D721Med (cell line): ENCODE measurements at regions not wholly inside any gene's neighbourhood (a gene's known extent, or its start where the extent isn't known, plus 50 kb on each side); places are given as distances from the start of the nearest gene placed in this dataset.

Experiments
- DNase-seq: peaks from one replicate; pipeline ENCODE4 v3.0.0; 2011; ENCODE audit warnings: low spot score; ENCODE audit not compliant: insufficient read length
- FAIRE-seq: peaks from 2 replicates; lab custom pipeline; 2011; peaks lifted over from hg19 to GRCh38; lab: Jason Lieb, UNC
- CTCF ChIP-seq: IDR thresholded peaks from 2 replicates; pipeline ENCODE4 v1.5.1; 2012; ENCODE audit warnings: mild to moderate bottlenecking, control low read depth; ENCODE audit not compliant: insufficient read depth; ENCODE audit errors: missing control alignments

GRCh38 chr6:56386717-56387116 lies 139.3 kb upstream of the COL21A1 start:
- no peak for FAIRE-seq
- DNase-seq, result no peak
- TF ChIP-seq CTCF, result no peak

- FAIRE-seq (no peak), DNase-seq (no peak)
- no peak for TF ChIP-seq CTCF
These were observed 138.7 kb upstream of the COL21A1 start for GRCh38 chr6:56385981-56386593.

DNA sequence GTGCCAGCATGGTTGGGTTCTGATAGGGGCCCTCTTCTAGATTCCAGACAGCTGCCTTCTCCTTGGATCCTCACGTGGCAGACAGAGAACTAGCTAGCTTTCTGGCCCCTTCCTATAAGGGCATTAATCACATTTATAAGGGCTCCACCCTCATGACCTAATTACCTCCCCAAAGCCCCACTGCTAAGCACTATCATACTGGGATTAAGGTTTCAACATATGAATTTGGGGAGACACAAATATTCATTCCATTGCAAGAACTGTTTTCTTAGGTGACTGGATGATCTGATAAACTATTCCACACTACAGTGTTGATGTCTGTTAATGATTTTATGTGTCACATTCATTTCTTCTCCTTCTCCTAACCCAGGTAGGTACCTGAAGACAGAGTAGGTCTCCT lies 135.8 kb upstream of the COL21A1 start:
- DNase-seq (no peak), FAIRE-seq (no peak)
- TF ChIP-seq CTCF, result no peak

DNA sequence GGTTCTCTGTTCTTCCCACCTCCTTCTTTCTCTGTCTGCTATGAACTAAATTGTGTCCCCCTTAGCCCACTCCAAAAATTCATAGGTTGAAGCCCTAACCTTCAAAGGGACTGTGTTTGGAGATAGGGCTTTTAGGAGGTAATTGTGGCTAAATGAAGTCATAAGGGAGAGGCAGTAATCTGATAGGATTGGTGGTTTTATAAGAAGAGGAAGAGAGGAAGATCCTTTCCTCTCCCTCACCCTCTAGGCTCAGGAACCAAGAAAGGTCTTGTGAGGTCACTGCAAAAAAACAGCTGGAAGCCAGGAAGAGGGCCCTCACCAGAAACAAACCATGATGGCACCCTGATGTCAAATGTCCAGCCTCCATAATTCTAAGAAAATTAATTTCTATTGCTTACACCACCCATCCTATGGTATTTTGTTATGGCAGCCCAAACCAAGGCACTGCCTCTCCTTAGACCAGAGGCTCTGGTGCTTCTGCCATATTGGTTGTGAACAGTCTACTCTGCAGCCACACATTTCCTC lies 135.1 kb upstream of the COL21A1 start:
- no peak for TF ChIP-seq CTCF
- DNase-seq (no peak), FAIRE-seq (no peak)

GRCh38 chr6:56381801-56382251 lies 134.4 kb upstream of the COL21A1 start:
- FAIRE-seq (no peak), DNase-seq (no peak)
- no peak for TF ChIP-seq CTCF

DNA sequence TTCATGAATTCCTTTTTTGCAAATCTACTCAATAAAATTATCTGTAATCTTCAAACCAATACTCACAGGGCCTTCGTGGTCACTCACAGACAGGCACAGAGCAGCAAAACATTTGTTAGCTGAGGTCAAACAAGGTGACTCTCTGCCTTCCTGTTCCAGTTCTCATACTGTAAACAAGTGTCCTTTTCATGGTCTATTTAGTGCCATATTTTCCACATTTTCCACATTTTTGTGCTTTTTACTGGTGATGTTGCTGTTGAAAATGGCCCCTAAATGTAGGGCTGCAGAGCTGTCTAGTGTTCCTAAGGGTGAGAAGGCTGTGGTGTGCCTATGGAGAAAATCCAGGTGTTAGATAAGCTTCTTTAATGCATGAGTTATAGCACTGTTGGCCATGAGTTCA lies 133.1 kb upstream of the COL21A1 start:
- no peak for TF ChIP-seq CTCF
- no peak for FAIRE-seq
- no peak for DNase-seq

DNA sequence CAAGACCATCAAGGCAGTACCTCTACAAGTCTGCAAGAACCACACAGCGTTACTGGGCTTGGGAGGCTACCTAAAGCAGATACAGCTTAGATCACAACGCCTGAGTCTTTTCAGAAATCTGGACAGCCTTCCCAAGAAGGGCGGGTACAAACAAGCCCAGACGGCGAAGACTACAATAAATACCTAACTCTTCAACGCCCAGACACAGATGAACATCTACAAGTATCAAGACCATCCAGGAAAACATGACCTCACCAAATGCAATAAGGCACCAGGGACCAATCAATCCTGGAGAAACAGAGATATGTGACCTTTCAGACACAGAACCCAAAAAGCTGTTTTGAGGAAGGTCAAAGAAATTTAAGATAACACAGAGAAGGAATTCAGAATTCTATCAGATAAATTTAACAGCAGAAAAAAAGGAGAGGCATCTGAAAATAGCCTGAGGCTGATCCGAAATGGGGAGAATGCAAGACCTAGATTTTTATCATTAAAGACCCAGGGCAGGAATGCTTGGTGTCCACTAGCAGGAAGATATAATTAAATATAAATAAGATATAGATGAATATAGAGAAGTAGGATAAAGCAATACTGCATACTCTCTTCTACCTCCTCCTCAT lies 131.7 kb upstream of the COL21A1 start:
- DNase-seq (no peak), FAIRE-seq (no peak)
- no peak for TF ChIP-seq CTCF
